ENCODE measurements at regions not wholly inside any gene's neighbourhood (a gene's known extent, or its start where the extent isn't known, plus 50 kb on each side); places are given as distances from the start of the nearest gene placed in this dataset.

GRCh38 chr11:23288003-23288783 is 427.9 kb upstream of the CCDC179 start:
- TF ChIP-seq CTCF (conservative IDR thresholded peaks at IDR 0.05) (no peak), EZH2 (IDR thresholded peaks at IDR 0.05; ENCODE audit: low read depth) (no peak)

All from PC-9 (cell line).